Mesendoderm (in vitro differentiated cells): ENCODE measurements at regions not wholly inside any gene's neighbourhood (a gene's known extent, or its start where the extent isn't known, plus 50 kb on each side); places are given as distances from the start of the nearest gene placed in this dataset.
"Not testable (repeated sequence)": the region's sequence is repeated elsewhere in the genome, so short reads cannot be mapped to it uniquely, and the experiment has no call there.

Experiments
- DNase-seq: peaks from one replicate; pipeline ENCODE4 v3.0.0; 2013
- H2AK5ac ChIP-seq: 2 replicates; pipeline ENCODE4 v1.6.1; 2013; ENCODE audit warnings: low read length, inconsistent platforms
- H2BK120ac ChIP-seq: 2 replicates; pipeline ENCODE4 v1.6.1; 2013; ENCODE audit warnings: low read depth, mild to moderate bottlenecking, low read length, moderate library complexity, mixed read lengths
- H2BK15ac ChIP-seq: replicated peaks from 2 replicates; pipeline ENCODE4 v1.6.1; 2013; ENCODE audit warnings: low read depth, mild to moderate bottlenecking, moderate library complexity
- H2BK5ac ChIP-seq: 2 replicates; pipeline ENCODE4 v1.6.1; 2013; ENCODE audit warnings: low read length, inconsistent platforms
- H3K18ac ChIP-seq: 2 replicates; pipeline ENCODE4 v1.6.1; 2013; ENCODE audit warnings: mild to moderate bottlenecking, low read length, mixed read lengths
- H3K23ac ChIP-seq: one replicate; pipeline ENCODE4 v1.6.1; 2013; ENCODE audit warnings: low read length
- H3K27ac ChIP-seq: 2 replicates; pipeline ENCODE4 v1.5.1; 2013; ENCODE audit warnings: low read depth, mild to moderate bottlenecking, inconsistent platforms, low read length, moderate library complexity
- H3K27me3 ChIP-seq: 2 replicates; pipeline ENCODE4 v1.6.1; 2013; ENCODE audit warnings: low read length, control low read depth, mild to moderate bottlenecking, inconsistent platforms; ENCODE audit not compliant: insufficient read depth, poor library complexity
- H3K36me3 ChIP-seq: 2 replicates; pipeline ENCODE4 v1.6.1; 2013; ENCODE audit warnings: low read length, inconsistent platforms; ENCODE audit not compliant: control insufficient read depth, insufficient read depth
- H3K4ac ChIP-seq: one replicate; pipeline ENCODE4 v1.6.1; 2013; ENCODE audit warnings: low read depth, mild to moderate bottlenecking, low read length, moderate library complexity
- H3K4me1 ChIP-seq: 2 replicates; pipeline ENCODE4 v1.6.1; 2013; ENCODE audit warnings: low read depth, low read length, inconsistent platforms; ENCODE audit not compliant: control insufficient read depth
- H3K4me2 ChIP-seq: 2 replicates; pipeline ENCODE4 v1.6.1; 2013; ENCODE audit warnings: low read length
- H3K4me3 ChIP-seq: 2 replicates; pipeline ENCODE4 v1.5.1; 2013; ENCODE audit warnings: mild to moderate bottlenecking, low read length
- H3K56ac ChIP-seq: one replicate; pipeline ENCODE4 v1.6.1; 2013; ENCODE audit warnings: low read length
- H3K79me1 ChIP-seq: 2 replicates; pipeline ENCODE4 v1.6.1; 2013; ENCODE audit warnings: low read length, inconsistent platforms
- H3K79me2 ChIP-seq: 2 replicates; pipeline ENCODE4 v1.6.1; 2013; ENCODE audit warnings: mild to moderate bottlenecking, low read length; ENCODE audit not compliant: control insufficient read depth, insufficient read depth
- H3K9ac ChIP-seq: 2 replicates; pipeline ENCODE4 v1.6.1; 2013; ENCODE audit warnings: low read length, inconsistent platforms
- H4K5ac ChIP-seq: one replicate; pipeline ENCODE4 v1.6.1; 2013; ENCODE audit warnings: low read length
- H4K8ac ChIP-seq: one replicate; pipeline ENCODE4 v1.6.1; 2013; ENCODE audit warnings: low read depth, mild to moderate bottlenecking, control low read depth, low read length, moderate library complexity
- WGBS: extraction: QIAGEN DNeasy Blood & Tissue Kit; methylation state at CpG from one replicate; pipeline ENCODE4 v1.1.7; 2013; ENCODE audit warnings: low lambda C conversion rate, missing lambda C conversion rate; ENCODE audit not compliant: insufficient coverage; ENCODE audit errors: extremely low coverage; 5-methylcytosine and 5-hydroxymethylcytosine counted together

DNA sequence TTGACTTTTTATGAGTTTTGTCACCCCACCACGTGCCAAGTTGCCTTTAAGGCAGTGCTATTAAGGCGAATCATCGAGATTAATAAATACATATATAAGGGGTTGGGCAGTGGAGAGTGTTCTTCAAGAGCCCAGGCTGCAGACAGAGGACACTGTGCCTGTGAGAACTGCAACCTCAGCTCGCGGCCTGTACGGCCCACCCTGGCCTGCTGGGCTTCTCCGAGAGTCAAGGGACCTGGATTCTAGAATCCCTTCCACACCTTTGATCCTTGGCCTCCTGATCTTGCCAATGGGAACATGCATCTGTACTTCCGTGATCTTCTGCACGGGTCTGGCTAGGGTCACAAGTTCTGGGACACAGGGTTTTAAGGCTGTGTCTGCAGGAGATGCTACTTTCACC, 54.5 kb downstream of the IRX5 start:
- Histone ChIP-seq H2BK15ac (no peak overlapping the region), H3K23ac (no peak overlapping the region), H3K4me3 (no peak overlapping the region), H3K27me3 (no peaks in the 10 kb centered on the region), H3K9ac (no peak overlapping the region), H2AK5ac (no peak overlapping the region), H3K27ac (no peak overlapping the region), H3K4me1 (no peaks in the 10 kb centered on the region), H3K18ac (no peak overlapping the region), H2BK120ac (no peak overlapping the region), H4K5ac (no peak overlapping the region), H3K56ac (no peak overlapping the region), H3K79me2 (no peaks in the 10 kb centered on the region), H3K36me3 (no peaks in the 10 kb centered on the region), H3K4me2 (no peak overlapping the region), H3K4ac (no peak overlapping the region), H4K8ac (no peak overlapping the region), H2BK5ac (no peak overlapping the region), H3K79me1 (no peaks in the 10 kb centered on the region)
- WGBS: no CpG with 5 or more reads among the region's 9 CpGs
- DNase-seq: no peak

GRCh38 chr16:54985668-54986067, 55.0 kb downstream of the IRX5 start:
- Histone ChIP-seq H3K18ac (no peak overlapping the region), H3K4me1 (no peaks in the 10 kb centered on the region), H3K79me2 (no peaks in the 10 kb centered on the region), H3K27ac (no peak overlapping the region), H3K23ac (no peak overlapping the region), H3K4me2 (no peak overlapping the region), H4K5ac (no peak overlapping the region), H4K8ac (no peak overlapping the region), H2BK15ac (no peak overlapping the region), H3K36me3 (no peaks in the 10 kb centered on the region), H3K4ac (no peak overlapping the region), H3K79me1 (no peaks in the 10 kb centered on the region), H2BK120ac (no peak overlapping the region), H2BK5ac (no peak overlapping the region), H3K4me3 (no peak overlapping the region), H3K27me3 (no peaks in the 10 kb centered on the region), H3K9ac (no peak overlapping the region), H2AK5ac (no peak overlapping the region), H3K56ac (no peak overlapping the region)
- WGBS: no CpG with 5 or more reads among the region's 3 CpGs
- DNase-seq: no peak

DNA sequence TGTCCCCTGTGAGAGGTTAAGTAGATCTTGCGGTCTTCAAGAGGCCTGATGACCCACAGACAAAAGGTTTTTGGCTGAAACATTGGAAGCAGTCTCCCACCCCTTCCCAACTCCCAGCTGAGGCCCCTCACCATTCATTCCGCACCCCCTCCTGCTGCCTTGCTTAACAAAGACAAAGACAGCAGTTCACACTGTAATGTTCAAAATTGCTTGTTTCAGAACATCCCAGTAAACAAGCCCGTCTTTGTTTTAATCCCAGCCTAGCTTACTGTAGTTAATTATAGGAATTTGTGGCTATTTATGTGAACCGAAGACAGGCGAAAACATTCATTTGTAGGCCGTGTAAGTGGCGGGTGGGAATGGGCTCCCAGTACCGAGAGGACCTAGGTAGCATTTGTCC, 55.7 kb downstream of the IRX5 start:
- Histone ChIP-seq H3K9ac (no peak overlapping the region), H2BK5ac (no peak overlapping the region), H3K4me1 (no peaks in the 10 kb centered on the region), H3K36me3 (no peaks in the 10 kb centered on the region), H3K79me1 (no peaks in the 10 kb centered on the region), H4K5ac (no peak overlapping the region), H3K4me3 (no peak overlapping the region), H2AK5ac (no peak overlapping the region), H3K4ac (no peak overlapping the region), H4K8ac (no peak overlapping the region), H3K4me2 (no peak overlapping the region), H3K56ac (no peak overlapping the region), H3K27me3 (no peaks in the 10 kb centered on the region), H2BK15ac (no peak overlapping the region), H2BK120ac (no peak overlapping the region), H3K23ac (no peak overlapping the region), H3K79me2 (no peaks in the 10 kb centered on the region), H3K18ac (no peak overlapping the region), H3K27ac (no peak overlapping the region)
- no peak for DNase-seq
- no CpG with 5 or more reads among the region's 8 CpGs for WGBS

- H3K9ac ChIP-seq: no peak overlapping the region
- DNase-seq: no peak
- no peaks in the 10 kb centered on the region for H3K79me2 ChIP-seq
- no peak overlapping the region for H4K8ac ChIP-seq
- no peaks in the 10 kb centered on the region for H3K79me1 ChIP-seq
- no peak overlapping the region for H2BK5ac ChIP-seq
- no peaks in the 10 kb centered on the region for H3K4me1 ChIP-seq
- no peak overlapping the region for H3K27ac ChIP-seq
- no peak overlapping the region for H3K23ac ChIP-seq
- no peak overlapping the region for H3K4me2 ChIP-seq
- H4K5ac ChIP-seq: no peak overlapping the region
- no peak overlapping the region for H3K18ac ChIP-seq
- no peak overlapping the region for H3K56ac ChIP-seq
- H3K36me3 ChIP-seq: no peaks in the 10 kb centered on the region
- H3K4ac ChIP-seq: no peak overlapping the region
- no peak overlapping the region for H2BK15ac ChIP-seq
- no peak overlapping the region for H2AK5ac ChIP-seq
- no peak overlapping the region for H3K4me3 ChIP-seq
- no CpG with 5 or more reads among the region's 14 CpGs for WGBS
- H2BK120ac ChIP-seq: no peak overlapping the region
- no peaks in the 10 kb centered on the region for H3K27me3 ChIP-seq
Measured at GRCh38 chr16:54987081-54987480, 56.4 kb downstream of the IRX5 start.

DNA sequence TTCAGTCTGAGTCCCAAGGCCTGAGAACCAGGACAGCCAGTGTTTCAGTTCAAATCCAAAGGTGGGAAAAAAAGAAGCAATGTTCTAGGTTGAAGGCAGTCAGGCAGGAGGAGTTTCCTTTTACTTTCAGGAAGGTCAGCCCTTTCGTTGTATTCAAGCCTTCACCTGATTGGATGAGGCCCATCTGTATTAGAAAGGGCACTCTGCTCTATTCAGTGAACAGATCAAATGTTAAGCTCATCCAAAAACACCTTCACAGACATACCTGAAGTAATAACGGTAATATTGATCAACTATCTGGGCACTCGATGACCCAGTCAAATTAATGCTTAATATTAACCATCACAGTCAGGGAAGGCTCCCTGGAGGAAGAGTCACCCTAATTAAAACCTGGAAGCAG, 60.9 kb downstream of the IRX5 start:
- H3K18ac ChIP-seq: no peak overlapping the region
- no peak overlapping the region for H3K4me3 ChIP-seq
- no peak overlapping the region for H3K4me2 ChIP-seq
- no peak overlapping the region for H3K27ac ChIP-seq
- H3K79me1 ChIP-seq: no peaks in the 10 kb centered on the region
- no peak overlapping the region for H3K4ac ChIP-seq
- H3K4me1 ChIP-seq: no peaks in the 10 kb centered on the region
- no peak overlapping the region for H2BK5ac ChIP-seq
- no peaks in the 10 kb centered on the region for H3K27me3 ChIP-seq
- DNase-seq: no peak
- no peak overlapping the region for H3K23ac ChIP-seq
- no peak overlapping the region for H3K9ac ChIP-seq
- no peak overlapping the region for H2BK15ac ChIP-seq
- no peak overlapping the region for H3K56ac ChIP-seq
- H3K79me2 ChIP-seq: no peaks in the 10 kb centered on the region
- no peaks in the 10 kb centered on the region for H3K36me3 ChIP-seq
- no peak overlapping the region for H4K5ac ChIP-seq
- no CpG with 5 or more reads among the region's 3 CpGs for WGBS
- H2BK120ac ChIP-seq: no peak overlapping the region
- H2AK5ac ChIP-seq: no peak overlapping the region
- no peak overlapping the region for H4K8ac ChIP-seq

DNA sequence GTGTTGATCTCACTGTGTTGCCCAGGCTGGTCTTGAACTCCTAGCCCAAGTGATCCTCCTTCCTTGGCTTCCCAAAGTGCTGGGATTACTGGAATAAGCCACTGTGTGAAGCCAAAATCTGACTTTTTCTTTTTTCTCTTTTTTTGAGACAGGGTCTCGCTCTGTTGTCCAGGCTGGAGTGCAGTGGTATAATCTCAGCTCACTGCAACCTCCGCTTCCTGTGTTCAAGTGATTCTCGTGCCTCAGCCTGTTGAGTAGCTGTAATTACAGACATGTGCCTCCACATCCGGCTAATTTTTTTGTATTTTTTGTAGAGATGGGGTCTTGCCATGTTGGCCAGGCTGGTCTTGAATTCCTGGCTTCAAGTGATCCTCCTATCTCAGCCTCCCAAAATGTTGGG, 61.3 kb downstream of the IRX5 start:
- H3K27ac ChIP-seq, H2BK15ac ChIP-seq, H3K36me3 ChIP-seq, DNase-seq, H2AK5ac ChIP-seq, H3K4me3 ChIP-seq, H4K8ac ChIP-seq, H3K4me2 ChIP-seq, H4K5ac ChIP-seq, H2BK120ac ChIP-seq, H3K18ac ChIP-seq, H3K79me2 ChIP-seq, H2BK5ac ChIP-seq, H3K4ac ChIP-seq, H3K9ac ChIP-seq, H3K27me3 ChIP-seq, H3K79me1 ChIP-seq, H3K4me1 ChIP-seq, H3K23ac ChIP-seq, H3K56ac ChIP-seq: not testable (repeated sequence)
- no CpG with 5 or more reads among the region's 4 CpGs for WGBS
